ENCODE measurements at regions not wholly inside any gene's neighbourhood (a gene's known extent, or its start where the extent isn't known, plus 50 kb on each side); places are given as distances from the start of the nearest gene placed in this dataset.
A peak's percentile ranks its signal among the peaks of the same experiment; 100 is the strongest.

- Histone ChIP-seq H3K4me1 (no peaks in the 10 kb centered on the region), H3K36me3 (no peaks in the 10 kb centered on the region), H3K4me3 (no peak overlapping the region), H3K27me3 (no peaks in the 10 kb centered on the region), H3K9me3 (peaks cover 0 to 4% of the 10 kb centered on the region in 2 donors), H3K27ac (no peak overlapping the region)
- ATAC-seq (no peak), DNase-seq (no peak)
- intact Hi-C loops (cut with DNase I), result no loop called here
- no peak for TF ChIP-seq CTCF (IDR thresholded peaks at IDR 0.05)
Measured at GRCh38 chr1:90134175-90134955, 139.5 kb downstream of the ZNF326 start.

DNA sequence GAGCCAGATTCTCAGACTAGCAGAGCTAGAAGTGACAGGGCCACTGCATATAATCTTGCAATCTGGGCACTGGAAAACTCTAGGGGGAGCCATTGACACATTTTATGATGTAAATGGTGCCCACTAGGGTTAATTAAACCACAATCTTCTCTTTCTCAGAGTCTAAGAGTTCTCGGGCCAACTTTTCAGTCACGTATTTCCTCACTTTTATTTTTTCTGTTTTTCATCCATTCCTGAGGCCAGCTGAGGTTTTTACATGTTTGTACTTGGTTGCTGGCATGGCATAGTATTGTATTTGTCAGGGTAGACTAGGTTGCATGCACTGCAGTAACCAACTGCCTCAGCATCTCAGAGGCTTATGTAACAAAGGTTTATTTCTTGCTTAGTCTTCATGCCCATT is 138.2 kb downstream of the ZNF326 start:
- DNase-seq, result peak in 2 of 4 donors; percentile 24 to 45
- no peak overlapping the region for H3K4me3 ChIP-seq
- peak; percentile 94 for ATAC-seq
- no peaks in the 10 kb centered on the region for H3K36me3 ChIP-seq
- intact Hi-C loops (cut with DNase I), result no loop called here
- peak in 1 of 2 donors; percentile 31 for TF ChIP-seq CTCF (IDR thresholded peaks at IDR 0.05)
- H3K27me3 ChIP-seq, result no peaks in the 10 kb centered on the region
- H3K9me3 ChIP-seq, result no peaks in the 10 kb centered on the region
- no peak overlapping the region for H3K27ac ChIP-seq
- H3K4me1 ChIP-seq, result no peaks in the 10 kb centered on the region

DNA sequence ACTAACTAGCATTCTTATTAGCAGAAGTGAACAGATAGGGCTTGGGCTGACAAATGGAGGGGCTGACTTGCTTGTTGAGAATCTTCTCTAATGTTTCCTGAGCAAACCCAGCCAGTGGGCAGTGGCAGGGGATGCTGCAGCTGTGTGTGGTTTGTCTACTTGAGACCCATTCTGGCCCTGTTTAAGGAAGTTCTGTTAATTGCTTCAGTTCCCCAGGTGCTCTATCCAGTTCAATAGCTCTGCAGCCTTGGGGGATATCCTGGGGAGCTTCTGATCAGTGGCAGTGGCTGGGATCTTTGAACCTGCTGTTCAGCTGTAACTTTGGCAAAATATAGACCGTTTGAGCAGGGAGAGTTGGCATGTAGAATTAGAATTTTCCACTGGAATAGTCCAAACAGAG is 137.4 kb downstream of the ZNF326 start:
- no peak for TF ChIP-seq CTCF (IDR thresholded peaks at IDR 0.05)
- H3K4me3 ChIP-seq, result no peak overlapping the region
- H3K27ac ChIP-seq, result no peak overlapping the region
- no peaks in the 10 kb centered on the region for H3K9me3 ChIP-seq
- intact Hi-C loops (cut with DNase I), result no loop called here
- no peak for ATAC-seq
- H3K4me1 ChIP-seq, result no peaks in the 10 kb centered on the region
- no peaks in the 10 kb centered on the region for H3K36me3 ChIP-seq
- DNase-seq, result no peak
- H3K27me3 ChIP-seq, result no peaks in the 10 kb centered on the region

GRCh38 chr1:90127288-90127953 is 132.5 kb downstream of the ZNF326 start:
- no peaks in the 10 kb centered on the region for H3K36me3 ChIP-seq
- H3K27ac ChIP-seq, result no peak overlapping the region
- H3K4me3 ChIP-seq, result no peak overlapping the region
- DNase-seq, result no peak
- no peak for ATAC-seq
- intact Hi-C loops (cut with DNase I), result no loop called here
- no peaks in the 10 kb centered on the region for H3K9me3 ChIP-seq
- no peak for TF ChIP-seq CTCF (IDR thresholded peaks at IDR 0.05)
- no peaks in the 10 kb centered on the region for H3K4me1 ChIP-seq
- H3K27me3 ChIP-seq, result no peaks in the 10 kb centered on the region

DNA sequence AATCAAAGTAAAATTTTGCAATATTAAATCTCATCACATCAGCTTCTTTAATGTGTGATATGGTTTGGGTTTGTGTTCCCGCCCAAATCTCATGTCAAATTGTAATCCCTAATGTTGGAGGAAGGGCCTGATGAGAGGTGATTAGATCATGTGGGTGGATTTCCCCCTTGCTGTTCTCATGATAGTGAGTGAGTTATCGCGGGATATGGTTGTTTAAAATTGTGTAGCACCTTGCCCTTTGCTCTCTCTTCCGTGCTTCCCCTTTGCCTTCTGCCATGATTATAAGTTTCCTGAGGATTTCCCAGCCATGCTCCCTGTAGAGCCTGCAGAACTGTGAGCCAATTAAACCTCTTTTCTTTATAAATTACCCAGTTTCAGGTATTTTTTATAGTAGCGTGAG is 131.9 kb downstream of the ZNF326 start:
- Histone ChIP-seq H3K36me3 (no peaks in the 10 kb centered on the region), H3K4me1 (no peaks in the 10 kb centered on the region), H3K27ac (no peak overlapping the region), H3K9me3 (no peaks in the 10 kb centered on the region), H3K4me3 (no peak overlapping the region), H3K27me3 (no peaks in the 10 kb centered on the region)
- no peak for DNase-seq
- no peak for TF ChIP-seq CTCF (IDR thresholded peaks at IDR 0.05)
- intact Hi-C loops (cut with DNase I), result no loop called here
- ATAC-seq, result no peak

Data from left lung (tissue), 4 donors.